Ishikawa (cell line): ENCODE measurements at regions not wholly inside any gene's neighbourhood (a gene's known extent, or its start where the extent isn't known, plus 50 kb on each side); places are given as distances from the start of the nearest gene placed in this dataset.

Source experiments
- CEBPB ChIP-seq: IDR thresholded peaks from 2 replicates; pipeline ENCODE4 v1.6.1; 2012
- CREB1 ChIP-seq: IDR thresholded peaks from 2 replicates; pipeline ENCODE4 v1.6.1; 2012; ENCODE audit warnings: low read depth
- EGR1 ChIP-seq: IDR thresholded peaks from 2 replicates; pipeline ENCODE4 v1.6.1; 2012
- EP300 ChIP-seq: IDR thresholded peaks from 2 replicates; pipeline ENCODE4 v1.6.1; 2012; ENCODE audit warnings: borderline replicate concordance
- RAD21 ChIP-seq: IDR thresholded peaks from 2 replicates; pipeline ENCODE4 v1.6.1; 2012; ENCODE audit warnings: low read depth
- TAF1 ChIP-seq: IDR thresholded peaks from 2 replicates; pipeline ENCODE4 v1.6.1; 2012; ENCODE audit warnings: low read depth, mild to moderate bottlenecking
- YY1 ChIP-seq: IDR thresholded peaks from 2 replicates; pipeline ENCODE4 v1.6.1; 2012; ENCODE audit warnings: low read depth
- TF ChIP-seq, protein P1 (sequence below): IDR thresholded peaks from 2 replicates; pipeline ENCODE4 v1.6.1; 2012

DNA sequence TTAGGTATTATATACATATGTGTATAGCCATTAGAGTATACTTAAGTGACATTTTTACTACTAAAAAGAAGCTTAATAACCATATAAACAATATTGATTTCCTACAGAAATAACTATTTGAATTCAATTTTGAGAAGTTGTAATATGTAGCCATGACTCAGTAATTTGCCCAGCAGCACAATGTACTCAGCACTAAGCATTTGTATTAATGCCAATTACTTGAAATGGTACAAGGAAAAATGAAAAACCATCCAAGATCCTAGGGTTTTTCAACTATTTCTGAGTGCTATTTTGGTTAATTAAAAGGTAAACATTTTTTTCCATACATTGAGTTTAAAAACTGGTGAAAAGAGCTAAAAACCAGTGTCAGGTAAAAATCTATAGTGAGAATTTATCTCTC, 324.0 kb downstream of the KCNJ3 start:
- TF ChIP-seq YY1: no peak
- TF ChIP-seq CEBPB: no peak
- TF ChIP-seq, protein P1, sequence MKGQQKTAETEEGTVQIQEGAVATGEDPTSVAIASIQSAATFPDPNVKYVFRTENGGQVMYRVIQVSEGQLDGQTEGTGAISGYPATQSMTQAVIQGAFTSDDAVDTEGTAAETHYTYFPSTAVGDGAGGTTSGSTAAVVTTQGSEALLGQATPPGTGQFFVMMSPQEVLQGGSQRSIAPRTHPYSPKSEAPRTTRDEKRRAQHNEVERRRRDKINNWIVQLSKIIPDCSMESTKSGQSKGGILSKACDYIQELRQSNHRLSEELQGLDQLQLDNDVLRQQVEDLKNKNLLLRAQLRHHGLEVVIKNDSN: no peak
- no peak for TF ChIP-seq RAD21
- TF ChIP-seq TAF1: no peak
- TF ChIP-seq EGR1: no peak
- TF ChIP-seq EP300: no peak
- TF ChIP-seq CREB1: no peak
